ENCODE measurements at regions not wholly inside any gene's neighbourhood (a gene's known extent, or its start where the extent isn't known, plus 50 kb on each side); places are given as distances from the start of the nearest gene placed in this dataset.
"Not testable (repeated sequence)": the region's sequence is repeated elsewhere in the genome, so short reads cannot be mapped to it uniquely, and the experiment has no call there.

DNA sequence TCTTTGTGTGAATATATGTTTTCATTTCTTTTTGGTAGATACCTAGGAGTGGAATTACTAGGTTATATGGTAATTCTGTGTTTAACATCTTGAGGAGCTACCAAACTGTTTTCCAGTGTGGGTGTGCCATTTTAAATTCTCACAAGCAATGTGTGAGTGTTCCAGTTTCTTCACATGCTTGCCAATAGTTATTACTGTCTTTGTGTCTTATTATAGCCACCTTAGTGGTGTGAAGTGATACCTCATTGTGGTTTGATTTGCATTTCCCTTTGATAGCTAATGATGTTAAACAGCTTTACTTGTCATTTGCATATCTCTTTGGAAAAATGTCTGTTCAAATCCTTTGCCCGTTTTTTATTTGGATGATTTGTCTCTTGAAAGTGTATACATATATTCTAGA, 513.0 kb downstream of the TMEM38B start:
- TF ChIP-seq, protein P1, sequence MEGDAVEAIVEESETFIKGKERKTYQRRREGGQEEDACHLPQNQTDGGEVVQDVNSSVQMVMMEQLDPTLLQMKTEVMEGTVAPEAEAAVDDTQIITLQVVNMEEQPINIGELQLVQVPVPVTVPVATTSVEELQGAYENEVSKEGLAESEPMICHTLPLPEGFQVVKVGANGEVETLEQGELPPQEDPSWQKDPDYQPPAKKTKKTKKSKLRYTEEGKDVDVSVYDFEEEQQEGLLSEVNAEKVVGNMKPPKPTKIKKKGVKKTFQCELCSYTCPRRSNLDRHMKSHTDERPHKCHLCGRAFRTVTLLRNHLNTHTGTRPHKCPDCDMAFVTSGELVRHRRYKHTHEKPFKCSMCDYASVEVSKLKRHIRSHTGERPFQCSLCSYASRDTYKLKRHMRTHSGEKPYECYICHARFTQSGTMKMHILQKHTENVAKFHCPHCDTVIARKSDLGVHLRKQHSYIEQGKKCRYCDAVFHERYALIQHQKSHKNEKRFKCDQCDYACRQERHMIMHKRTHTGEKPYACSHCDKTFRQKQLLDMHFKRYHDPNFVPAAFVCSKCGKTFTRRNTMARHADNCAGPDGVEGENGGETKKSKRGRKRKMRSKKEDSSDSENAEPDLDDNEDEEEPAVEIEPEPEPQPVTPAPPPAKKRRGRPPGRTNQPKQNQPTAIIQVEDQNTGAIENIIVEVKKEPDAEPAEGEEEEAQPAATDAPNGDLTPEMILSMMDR (IDR thresholded peaks at IDR 0.05; ENCODE audit: unreplicated experiment): no peak
- no peak for DNase-seq (ENCODE audit: low spot score in 2 of 2, unreplicated experiment in 2 of 2)
- H3K9me3 Mint-ChIP-seq: peaks cover 19% of the 10 kb centered on the region
- H3K27me3 Mint-ChIP-seq (ENCODE audit: low read depth): no peaks in the 10 kb centered on the region
- H3K36me3 Mint-ChIP-seq: peaks cover 1% of the 10 kb centered on the region
- H3K4me1 Mint-ChIP-seq: no peaks in the 10 kb centered on the region
- no peak overlapping the region for H3K27ac Mint-ChIP-seq
- H3K4me3 Mint-ChIP-seq: no peak overlapping the region

DNA sequence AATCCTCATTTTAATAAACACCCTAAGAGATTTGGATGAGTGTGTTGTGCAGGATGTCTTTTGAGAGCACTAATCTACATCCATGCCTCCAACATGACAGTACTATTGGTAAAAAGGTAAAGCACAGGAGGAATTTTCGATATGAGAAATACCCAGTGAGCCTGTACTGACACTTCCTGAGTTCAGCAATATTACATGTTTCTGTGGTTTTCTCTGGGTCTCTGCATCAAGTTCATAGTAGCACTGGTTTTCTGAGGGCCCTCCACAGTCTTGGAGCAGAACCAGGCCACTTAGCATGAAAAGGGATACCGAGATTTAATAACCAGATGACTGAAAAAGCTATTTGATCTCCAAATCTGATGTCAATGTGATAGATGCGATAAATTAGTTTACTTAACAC, 524.1 kb downstream of the TMEM38B start:
- TF ChIP-seq, protein P1 (IDR thresholded peaks at IDR 0.05; ENCODE audit: unreplicated experiment): no peak
- H3K4me1 Mint-ChIP-seq: no peaks in the 10 kb centered on the region
- DNase-seq (ENCODE audit: low spot score in 2 of 2, unreplicated experiment in 2 of 2): no peak
- H3K27ac Mint-ChIP-seq: no peak overlapping the region
- H3K4me3 Mint-ChIP-seq: no peak overlapping the region
- peaks cover 6% of the 10 kb centered on the region for H3K9me3 Mint-ChIP-seq
- H3K27me3 Mint-ChIP-seq (ENCODE audit: low read depth): no peaks in the 10 kb centered on the region
- H3K36me3 Mint-ChIP-seq: no peaks in the 10 kb centered on the region

DNA sequence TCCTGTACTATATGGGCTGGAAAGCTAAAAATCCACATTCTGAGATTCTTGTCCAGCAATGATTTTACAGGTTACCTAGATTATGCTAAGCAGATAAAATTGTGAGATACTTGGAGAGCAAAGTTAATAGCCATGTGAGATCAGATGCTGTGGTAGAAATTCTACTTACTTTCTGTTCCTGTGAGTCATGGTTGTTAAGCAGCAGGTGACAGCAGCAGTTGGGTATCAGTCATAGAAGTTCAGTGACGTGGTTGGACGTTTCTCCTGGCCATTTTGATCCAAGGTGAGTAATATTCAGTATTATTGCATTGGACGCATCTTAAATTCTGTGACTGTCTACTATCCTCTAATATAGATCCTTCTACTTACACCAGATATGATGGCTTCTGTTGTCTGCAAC, 524.5 kb downstream of the TMEM38B start:
- Mint-ChIP-seq H3K27ac (no peak overlapping the region), H3K36me3 (no peaks in the 10 kb centered on the region), H3K4me1 (no peaks in the 10 kb centered on the region), H3K9me3 (peaks cover 9% of the 10 kb centered on the region), H3K4me3 (no peak overlapping the region), H3K27me3 (ENCODE audit: low read depth) (no peaks in the 10 kb centered on the region)
- DNase-seq (ENCODE audit: low spot score in 2 of 2, unreplicated experiment in 2 of 2): no peak
- TF ChIP-seq, protein P1 (IDR thresholded peaks at IDR 0.05; ENCODE audit: unreplicated experiment): no peak

DNA sequence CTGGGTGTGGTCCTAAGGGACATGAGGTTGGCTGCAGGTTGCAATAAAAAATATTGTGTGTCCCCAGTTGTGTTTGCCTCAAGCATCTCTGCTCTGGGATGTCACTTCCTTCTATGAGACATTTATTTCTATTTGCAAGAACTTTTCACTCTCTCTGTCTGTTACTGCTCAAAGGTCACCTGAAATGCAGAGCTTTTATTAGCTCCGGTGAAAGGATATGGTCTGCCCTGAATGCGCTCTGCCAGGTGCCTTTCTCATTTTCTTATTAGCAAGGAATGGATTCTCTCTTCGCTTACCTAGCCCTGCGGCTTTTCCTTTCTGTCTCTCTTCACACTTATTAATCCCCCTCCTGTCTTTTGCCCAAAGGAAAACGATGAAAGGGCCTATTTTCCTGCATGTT, 526.1 kb downstream of the TMEM38B start:
- Mint-ChIP-seq H3K9me3 (peaks cover 15% of the 10 kb centered on the region), H3K4me1 (no peaks in the 10 kb centered on the region), H3K36me3 (no peaks in the 10 kb centered on the region), H3K4me3 (no peak overlapping the region), H3K27ac (no peak overlapping the region), H3K27me3 (ENCODE audit: low read depth) (no peaks in the 10 kb centered on the region)
- no peak for DNase-seq (ENCODE audit: low spot score in 2 of 2, unreplicated experiment in 2 of 2)
- TF ChIP-seq, protein P1 (IDR thresholded peaks at IDR 0.05; ENCODE audit: unreplicated experiment): no peak

DNA sequence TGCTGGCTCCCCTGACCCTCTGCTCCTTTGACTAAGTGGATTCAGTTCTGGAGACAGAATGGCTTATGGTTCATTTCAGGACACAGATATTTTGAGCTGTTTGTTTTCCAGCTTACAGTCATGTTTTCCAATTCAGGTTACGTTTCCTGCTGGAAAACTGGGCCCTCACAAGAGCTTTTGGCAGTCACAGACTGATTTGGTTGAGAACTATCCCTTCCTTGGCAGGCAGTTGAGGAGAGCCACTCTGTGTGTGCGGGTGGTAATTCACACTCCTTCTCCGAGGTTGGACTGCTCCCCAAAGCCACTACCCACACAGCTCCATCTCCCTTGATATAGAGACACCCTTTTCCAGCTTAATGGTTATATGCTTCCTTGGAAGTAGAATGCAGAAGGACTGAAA, 534.5 kb downstream of the TMEM38B start:
- Mint-ChIP-seq H3K4me3 (no peak overlapping the region), H3K27ac (no peak overlapping the region), H3K27me3 (ENCODE audit: low read depth) (peaks cover 3% of the 10 kb centered on the region), H3K36me3 (no peaks in the 10 kb centered on the region), H3K4me1 (no peaks in the 10 kb centered on the region), H3K9me3 (peaks cover 6% of the 10 kb centered on the region)
- TF ChIP-seq, protein P1 (IDR thresholded peaks at IDR 0.05; ENCODE audit: unreplicated experiment): no peak
- DNase-seq (ENCODE audit: low spot score in 2 of 2, unreplicated experiment in 2 of 2): no peak

DNA sequence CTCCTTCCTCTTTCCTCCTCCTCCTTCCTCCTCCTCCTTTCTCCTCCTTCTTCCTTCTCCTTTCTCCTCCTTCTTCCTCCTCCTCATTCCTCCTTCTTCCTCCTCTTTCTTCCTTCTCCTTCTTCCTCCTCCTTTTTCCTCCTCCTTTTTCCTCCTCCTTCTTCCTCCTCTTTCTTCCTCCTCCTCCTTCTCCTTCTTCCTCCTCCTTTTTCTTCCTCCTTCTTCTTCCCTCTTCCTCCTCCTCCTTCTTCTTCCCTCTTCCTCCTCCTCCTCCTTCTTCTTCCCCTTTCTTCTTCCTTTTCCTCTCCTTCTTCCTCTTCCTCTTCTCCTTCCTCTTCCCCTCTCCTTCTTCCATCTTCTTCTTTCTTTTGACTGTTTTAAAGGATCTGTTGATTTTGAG, 538.8 kb downstream of the TMEM38B start:
- H3K27ac Mint-ChIP-seq: no peak overlapping the region
- peaks cover 6% of the 10 kb centered on the region for H3K9me3 Mint-ChIP-seq
- H3K4me1 Mint-ChIP-seq: no peaks in the 10 kb centered on the region
- no peaks in the 10 kb centered on the region for H3K36me3 Mint-ChIP-seq
- TF ChIP-seq, protein P1 (IDR thresholded peaks at IDR 0.05; ENCODE audit: unreplicated experiment): no peak
- no peak for DNase-seq (ENCODE audit: low spot score in 2 of 2, unreplicated experiment in 2 of 2)
- peaks cover 5% of the 10 kb centered on the region for H3K27me3 Mint-ChIP-seq (ENCODE audit: low read depth)
- no peak overlapping the region for H3K4me3 Mint-ChIP-seq

DNA sequence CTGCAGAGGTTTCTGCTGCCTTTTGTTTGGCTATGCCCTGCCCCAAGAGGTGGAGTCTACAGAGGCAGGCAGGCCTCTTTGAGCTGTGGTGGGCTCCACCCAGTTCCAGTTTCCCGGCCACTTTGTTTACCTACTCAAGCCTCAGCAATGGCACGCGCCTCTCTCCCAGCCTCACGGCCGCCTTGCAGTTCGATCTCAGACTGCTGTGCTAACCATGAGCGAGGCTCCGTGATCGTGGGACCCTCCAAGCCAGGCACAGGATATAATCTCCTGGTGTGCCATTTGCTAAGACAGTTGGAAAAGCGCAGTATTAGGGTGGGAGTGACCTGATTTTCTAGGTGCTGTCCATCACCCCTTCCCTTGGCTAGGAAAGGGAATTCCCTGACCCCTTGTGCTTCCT, 566.6 kb downstream of the TMEM38B start:
- not testable (repeated sequence) for H3K4me1 Mint-ChIP-seq, H3K4me3 Mint-ChIP-seq
- peaks cover 11% of the 10 kb centered on the region for H3K36me3 Mint-ChIP-seq

More for the DNA sequence above, 566.6 kb downstream of the TMEM38B start:
- not testable (repeated sequence) for H3K27ac Mint-ChIP-seq; H3K27me3 Mint-ChIP-seq (ENCODE audit: low read depth); DNase-seq (ENCODE audit: low spot score in 2 of 2, unreplicated experiment in 2 of 2)
- peaks cover 27% of the 10 kb centered on the region for H3K9me3 Mint-ChIP-seq

All from mesothelial cell of epicardium (in vitro differentiated cells).